ENCODE measurements at regions not wholly inside any gene's neighbourhood (a gene's known extent, or its start where the extent isn't known, plus 50 kb on each side); places are given as distances from the start of the nearest gene placed in this dataset.

GRCh38 chr21:35358008-35358407 lies 308.9 kb upstream of the RUNX1 start:
- Histone ChIP-seq H3K9me2 (replicated peaks; ENCODE audit: low read depth, low read length) (no peaks in the 10 kb centered on the region), H3F3A (ENCODE audit: low read depth) (no peaks in the 10 kb centered on the region), H3K4me3 (ENCODE audit: low read length, poor library complexity, severe bottlenecking) (no peak overlapping the region), H2AFZ (ENCODE audit: low read length) (no peak overlapping the region), H3K27me3 (ENCODE audit: insufficient read depth, low read length, poor library complexity, severe bottlenecking) (no peaks in the 10 kb centered on the region), H3K4me1 (ENCODE audit: insufficient read depth, low read length, poor library complexity, severe bottlenecking) (no peaks in the 10 kb centered on the region), H4K20me1 (ENCODE audit: insufficient read depth, low read length, poor library complexity, severe bottlenecking) (no peaks in the 10 kb centered on the region), H3K9me3 (ENCODE audit: insufficient read depth, low read depth, low read length) (no peaks in the 10 kb centered on the region), H3K36me3 (ENCODE audit: insufficient read depth, low read length) (no peaks in the 10 kb centered on the region), H3K4me2 (ENCODE audit: low read depth, low read length, poor library complexity, severe bottlenecking) (no peak overlapping the region), H3K9ac (ENCODE audit: low read depth, low read length, poor library complexity, severe bottlenecking) (no peak overlapping the region), H3K79me2 (ENCODE audit: insufficient read depth, low read length) (no peaks in the 10 kb centered on the region)
- TF ChIP-seq CTCF (conservative IDR thresholded peaks at IDR 0.05; ENCODE audit: low read length) (no peak), EZH2phosphoT487 (IDR thresholded peaks at IDR 0.05; ENCODE audit: borderline replicate concordance) (no peak)

- TF ChIP-seq CTCF (conservative IDR thresholded peaks at IDR 0.05; ENCODE audit: low read length) = no peak
- TF ChIP-seq EZH2phosphoT487 (IDR thresholded peaks at IDR 0.05; ENCODE audit: borderline replicate concordance) = no peak
- H3K9ac ChIP-seq (ENCODE audit: low read depth, low read length, poor library complexity, severe bottlenecking) = no peak overlapping the region
These were observed 308.1 kb upstream of the RUNX1 start for GRCh38 chr21:35357041-35357780.

GRCh38 chr21:35354078-35354477 lies 305.0 kb upstream of the RUNX1 start:
- H3K4me3 ChIP-seq (ENCODE audit: low read length, poor library complexity, severe bottlenecking) = no peak overlapping the region
- TF ChIP-seq EZH2phosphoT487 (IDR thresholded peaks at IDR 0.05; ENCODE audit: borderline replicate concordance) (no peak), CTCF (conservative IDR thresholded peaks at IDR 0.05; ENCODE audit: low read length) (no peak)
- H4K20me1 ChIP-seq (ENCODE audit: insufficient read depth, low read length, poor library complexity, severe bottlenecking) = no peaks in the 10 kb centered on the region
- H3K36me3 ChIP-seq (ENCODE audit: insufficient read depth, low read length) = no peaks in the 10 kb centered on the region
- no peak overlapping the region for H3K4me2 ChIP-seq (ENCODE audit: low read depth, low read length, poor library complexity, severe bottlenecking)
- H3F3A ChIP-seq (ENCODE audit: low read depth) = no peaks in the 10 kb centered on the region
- H3K9ac ChIP-seq (ENCODE audit: low read depth, low read length, poor library complexity, severe bottlenecking) = no peak overlapping the region
- H2AFZ ChIP-seq (ENCODE audit: low read length) = no peak overlapping the region
- H3K9me3 ChIP-seq (ENCODE audit: insufficient read depth, low read depth, low read length) = no peaks in the 10 kb centered on the region
- H3K27me3 ChIP-seq (ENCODE audit: insufficient read depth, low read length, poor library complexity, severe bottlenecking) = no peaks in the 10 kb centered on the region
- no peaks in the 10 kb centered on the region for H3K4me1 ChIP-seq (ENCODE audit: insufficient read depth, low read length, poor library complexity, severe bottlenecking)
- H3K79me2 ChIP-seq (ENCODE audit: insufficient read depth, low read length) = no peaks in the 10 kb centered on the region
- no peaks in the 10 kb centered on the region for H3K9me2 ChIP-seq (replicated peaks; ENCODE audit: low read depth, low read length)

More at GRCh38 chr21:35357041-35357780, 308.1 kb upstream of the RUNX1 start:
- Histone ChIP-seq H3K79me2 (ENCODE audit: insufficient read depth, low read length) (no peaks in the 10 kb centered on the region), H3K4me1 (ENCODE audit: insufficient read depth, low read length, poor library complexity, severe bottlenecking) (no peaks in the 10 kb centered on the region), H3K4me3 (ENCODE audit: low read length, poor library complexity, severe bottlenecking) (no peak overlapping the region), H3K27me3 (ENCODE audit: insufficient read depth, low read length, poor library complexity, severe bottlenecking) (no peaks in the 10 kb centered on the region), H3K9me2 (replicated peaks; ENCODE audit: low read depth, low read length) (no peaks in the 10 kb centered on the region), H2AFZ (ENCODE audit: low read length) (no peak overlapping the region), H4K20me1 (ENCODE audit: insufficient read depth, low read length, poor library complexity, severe bottlenecking) (no peaks in the 10 kb centered on the region), H3K9me3 (ENCODE audit: insufficient read depth, low read depth, low read length) (no peaks in the 10 kb centered on the region), H3K4me2 (ENCODE audit: low read depth, low read length, poor library complexity, severe bottlenecking) (no peak overlapping the region), H3K36me3 (ENCODE audit: insufficient read depth, low read length) (no peaks in the 10 kb centered on the region), H3F3A (ENCODE audit: low read depth) (no peaks in the 10 kb centered on the region)
